GM20000 (cell line): ENCODE measurements at regions not wholly inside any gene's neighbourhood (a gene's known extent, or its start where the extent isn't known, plus 50 kb on each side); places are given as distances from the start of the nearest gene placed in this dataset.

Experiments
- DNase-seq: peaks from one replicate; pipeline ENCODE4 v3.0.0; 2012; ENCODE audit warnings: low spot score
- CTCF ChIP-seq: IDR thresholded peaks from 2 replicates; pipeline ENCODE4 v1.5.1; 2012; ENCODE audit warnings: mild to moderate bottlenecking, control low read depth; ENCODE audit errors: extremely low read depth, missing control alignments

GRCh38 chr20:11136691-11137090, 462.9 kb upstream of the JAG1 start:
- TF ChIP-seq CTCF: no peak
- no peak for DNase-seq

- no peak for DNase-seq
- TF ChIP-seq CTCF: no peak
Observed at GRCh38 chr20:11137688-11138087, 463.9 kb upstream of the JAG1 start.

- no peak for TF ChIP-seq CTCF
- no peak for DNase-seq
Observed at GRCh38 chr20:11140359-11140758, 466.6 kb upstream of the JAG1 start.

GRCh38 chr20:11143481-11143880, 469.7 kb upstream of the JAG1 start:
- DNase-seq: no peak
- no peak for TF ChIP-seq CTCF

GRCh38 chr20:11144114-11144950, 470.5 kb upstream of the JAG1 start:
- no peak for DNase-seq
- no peak for TF ChIP-seq CTCF

- no peak for DNase-seq
- no peak for TF ChIP-seq CTCF
Observed at GRCh38 chr20:11145616-11146015, 471.8 kb upstream of the JAG1 start.

GRCh38 chr20:11153819-11154218, 480.0 kb upstream of the JAG1 start:
- no peak for TF ChIP-seq CTCF
- DNase-seq: no peak
